Colonic mucosa (tissue), 4 donors: ENCODE measurements at regions not wholly inside any gene's neighbourhood (a gene's known extent, or its start where the extent isn't known, plus 50 kb on each side); places are given as distances from the start of the nearest gene placed in this dataset.

Experiments used
- DNase-seq: peaks from one replicate; pipeline ENCODE4 v3.0.0-alpha.2; 2020
- H3K27ac ChIP-seq: fragments of 200-600 bp; one replicate; pipeline ENCODE4 v1.8.0; 2021
- H3K27me3 ChIP-seq: fragments of 200-600 bp; one replicate; pipeline ENCODE4 v1.8.0; 2021
- H3K36me3 ChIP-seq: fragments of 200-600 bp; one replicate; pipeline ENCODE4 v1.8.0; 2021
- H3K4me1 ChIP-seq: fragments of 200-600 bp; one replicate; pipeline ENCODE4 v1.8.0; 2021; ENCODE audit warnings: mild to moderate bottlenecking
- H3K4me3 ChIP-seq: fragments of 200-600 bp; one replicate; pipeline ENCODE4 v1.8.0; 2021
- H3K9ac ChIP-seq, 2 donors: one replicate each; pipeline ENCODE4 v1.7.0; 2013; ENCODE audit warnings: control low read depth in 2 of 2, low read depth in 2 of 2, low read length in 2 of 2
- H3K9me3 ChIP-seq: fragments of 200-600 bp; one replicate; pipeline ENCODE4 v1.8.0; 2021
- intact Hi-C: fragments of 100-400 bp; cut with DNase I; formaldehyde crosslinking; loops from one replicate; pipeline ENCODE4 v1.14.1; 2022
- TF ChIP-seq, protein P1 (sequence below): fragments of 200-600 bp; IDR thresholded peaks from one replicate; pipeline ENCODE4 v1.8.0; 2022; ENCODE audit warnings: antibody characterized with exemption, mild to moderate bottlenecking
- donor health status: healthy.
- donor health status: DM: no; HTN: no; CAD: no.
- donor health status: DM: no; HTN: no; CAD: no.

DNA sequence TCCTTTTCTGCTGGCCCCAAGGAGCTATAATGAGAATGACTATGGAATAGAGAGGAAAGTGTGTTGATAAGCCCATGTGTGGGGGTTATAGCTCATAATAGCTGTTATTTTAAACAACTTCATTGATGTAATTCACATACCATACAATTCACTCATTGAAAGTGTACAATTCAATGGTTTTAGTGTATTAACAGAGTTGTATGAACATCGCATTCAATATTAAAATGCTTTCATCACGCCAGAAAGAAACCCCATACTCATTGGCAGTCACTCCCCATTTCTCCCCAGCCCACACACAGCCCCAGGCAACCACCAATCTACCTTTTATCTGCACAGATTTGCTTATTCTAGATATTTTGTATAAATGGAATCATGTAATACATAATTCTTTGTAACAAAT, 139.6 kb upstream of the CYP1B1 start:
- intact Hi-C loops, result no loop called here
- TF ChIP-seq, protein P1, sequence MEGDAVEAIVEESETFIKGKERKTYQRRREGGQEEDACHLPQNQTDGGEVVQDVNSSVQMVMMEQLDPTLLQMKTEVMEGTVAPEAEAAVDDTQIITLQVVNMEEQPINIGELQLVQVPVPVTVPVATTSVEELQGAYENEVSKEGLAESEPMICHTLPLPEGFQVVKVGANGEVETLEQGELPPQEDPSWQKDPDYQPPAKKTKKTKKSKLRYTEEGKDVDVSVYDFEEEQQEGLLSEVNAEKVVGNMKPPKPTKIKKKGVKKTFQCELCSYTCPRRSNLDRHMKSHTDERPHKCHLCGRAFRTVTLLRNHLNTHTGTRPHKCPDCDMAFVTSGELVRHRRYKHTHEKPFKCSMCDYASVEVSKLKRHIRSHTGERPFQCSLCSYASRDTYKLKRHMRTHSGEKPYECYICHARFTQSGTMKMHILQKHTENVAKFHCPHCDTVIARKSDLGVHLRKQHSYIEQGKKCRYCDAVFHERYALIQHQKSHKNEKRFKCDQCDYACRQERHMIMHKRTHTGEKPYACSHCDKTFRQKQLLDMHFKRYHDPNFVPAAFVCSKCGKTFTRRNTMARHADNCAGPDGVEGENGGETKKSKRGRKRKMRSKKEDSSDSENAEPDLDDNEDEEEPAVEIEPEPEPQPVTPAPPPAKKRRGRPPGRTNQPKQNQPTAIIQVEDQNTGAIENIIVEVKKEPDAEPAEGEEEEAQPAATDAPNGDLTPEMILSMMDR, result no peak
- Histone ChIP-seq H3K27me3 (no peaks in the 10 kb centered on the region), H3K36me3 (no peaks in the 10 kb centered on the region), H3K9me3 (no peaks in the 10 kb centered on the region), H3K9ac (no peak overlapping the region), H3K4me3 (no peak overlapping the region), H3K4me1 (no peaks in the 10 kb centered on the region), H3K27ac (no peak overlapping the region)
- DNase-seq, result no peak

DNA sequence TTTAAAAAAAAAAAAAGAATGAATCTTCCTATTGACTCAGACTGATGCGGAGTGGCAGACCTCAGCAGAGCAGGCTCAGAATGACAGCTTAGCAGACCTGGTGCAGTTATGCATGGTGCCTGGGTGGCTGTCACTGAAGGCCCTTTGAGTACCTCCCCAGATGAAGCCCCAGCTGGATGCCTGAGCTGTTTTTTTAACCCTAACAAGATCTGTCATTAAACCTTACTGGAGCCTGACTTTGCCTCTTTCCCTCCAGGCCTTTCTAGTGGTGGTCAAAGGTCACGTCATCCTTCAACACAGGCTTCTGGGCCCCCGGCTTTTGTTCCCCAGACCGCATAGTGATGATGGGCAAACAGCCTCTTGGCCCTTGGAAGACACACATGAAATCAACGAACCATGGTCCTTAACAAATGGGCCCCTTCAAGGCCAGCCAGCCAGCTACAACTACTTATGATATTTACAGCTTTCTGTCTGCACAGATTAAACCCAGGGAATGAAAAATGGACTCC, 138.3 kb upstream of the CYP1B1 start:
- H3K27me3 ChIP-seq, result no peaks in the 10 kb centered on the region
- DNase-seq, result no peak
- no peak overlapping the region for H3K9ac ChIP-seq
- intact Hi-C loops, result no loop called here
- no peaks in the 10 kb centered on the region for H3K9me3 ChIP-seq
- H3K27ac ChIP-seq, result no peak overlapping the region
- H3K36me3 ChIP-seq, result no peaks in the 10 kb centered on the region
- H3K4me1 ChIP-seq, result no peaks in the 10 kb centered on the region
- TF ChIP-seq, protein P1, result no peak
- no peak overlapping the region for H3K4me3 ChIP-seq

DNA sequence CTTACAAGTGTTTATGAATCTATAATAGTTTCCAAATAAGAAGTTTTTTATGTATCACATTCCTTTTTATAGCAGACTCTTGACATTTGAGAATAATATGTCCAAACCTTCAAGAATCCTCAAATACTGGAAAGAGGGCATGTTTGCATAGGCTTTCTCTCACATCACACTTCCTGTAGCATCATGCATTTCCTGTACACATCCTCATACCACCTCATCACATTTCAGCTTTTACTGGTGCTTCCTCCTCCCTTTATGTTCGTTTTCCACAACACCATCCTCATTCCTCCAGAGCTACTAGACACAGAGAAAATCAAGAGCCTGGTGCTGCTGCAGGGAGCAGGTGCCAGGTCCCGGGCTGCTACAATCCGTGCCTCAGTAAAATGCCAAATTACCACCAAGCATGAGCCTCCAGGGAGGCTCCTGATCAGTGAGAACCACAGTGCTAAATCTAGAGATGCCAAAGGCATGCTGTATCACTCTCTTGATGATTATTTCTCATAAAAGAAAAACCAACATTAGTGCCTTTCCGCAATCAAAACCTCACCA, 137.7 kb upstream of the CYP1B1 start:
- Histone ChIP-seq H3K27ac (no peak overlapping the region), H3K4me3 (no peak overlapping the region), H3K36me3 (no peaks in the 10 kb centered on the region), H3K9ac (no peak overlapping the region), H3K9me3 (no peaks in the 10 kb centered on the region), H3K27me3 (no peaks in the 10 kb centered on the region), H3K4me1 (no peaks in the 10 kb centered on the region)
- intact Hi-C loops, result no loop called here
- no peak for DNase-seq
- TF ChIP-seq, protein P1, result no peak

DNA sequence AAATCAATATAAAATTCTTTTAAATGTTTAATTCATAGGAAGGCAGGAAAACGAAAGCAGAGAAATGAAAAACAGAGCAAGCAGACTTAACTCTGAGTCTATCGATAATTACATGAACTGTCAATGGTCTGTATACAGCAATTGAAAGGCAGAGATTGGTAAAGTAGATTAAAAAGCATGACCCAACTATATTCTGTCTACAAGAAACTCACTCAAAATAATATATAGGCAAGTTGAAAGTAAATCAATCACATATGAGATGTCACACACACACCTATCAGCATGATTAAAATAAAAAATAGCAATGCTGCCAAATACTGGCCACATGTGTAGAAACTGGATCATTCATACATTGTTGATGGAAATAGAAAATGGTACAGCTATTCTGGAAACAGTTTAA, 136.4 kb upstream of the CYP1B1 start:
- H3K9ac ChIP-seq, result no peak overlapping the region
- no peak overlapping the region for H3K27ac ChIP-seq
- H3K36me3 ChIP-seq, result no peaks in the 10 kb centered on the region
- H3K4me1 ChIP-seq, result no peaks in the 10 kb centered on the region
- H3K4me3 ChIP-seq, result no peak overlapping the region
- TF ChIP-seq, protein P1, result no peak
- no peaks in the 10 kb centered on the region for H3K9me3 ChIP-seq
- intact Hi-C loops, result no loop called here
- no peaks in the 10 kb centered on the region for H3K27me3 ChIP-seq
- no peak for DNase-seq

DNA sequence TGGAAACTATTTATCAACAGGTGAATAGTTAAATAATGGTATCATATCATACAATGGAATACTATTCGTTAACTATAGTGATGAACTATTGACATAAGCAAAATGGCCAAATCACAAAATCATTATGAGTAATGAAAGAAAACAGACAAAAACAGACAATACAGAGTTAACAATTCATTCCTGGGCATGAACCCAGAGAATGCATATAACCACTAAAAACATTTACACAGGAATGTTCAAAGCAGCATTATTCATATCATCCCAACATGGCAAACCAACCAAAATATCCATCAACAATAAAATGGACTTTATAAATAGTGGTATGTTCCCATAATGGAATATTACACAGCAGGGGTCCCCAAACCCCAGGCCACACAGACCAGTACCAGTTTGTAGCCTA, 131.2 kb upstream of the CYP1B1 start:
- DNase-seq, result no peak
- TF ChIP-seq, protein P1, result no peak
- no peaks in the 10 kb centered on the region for H3K27me3 ChIP-seq
- no peaks in the 10 kb centered on the region for H3K4me1 ChIP-seq
- intact Hi-C loops, result no loop called here
- no peak overlapping the region for H3K27ac ChIP-seq
- no peak overlapping the region for H3K4me3 ChIP-seq
- H3K36me3 ChIP-seq, result no peaks in the 10 kb centered on the region
- no peak overlapping the region for H3K9ac ChIP-seq
- no peaks in the 10 kb centered on the region for H3K9me3 ChIP-seq
